ENCODE measurements at regions not wholly inside any gene's neighbourhood (a gene's known extent, or its start where the extent isn't known, plus 50 kb on each side); places are given as distances from the start of the nearest gene placed in this dataset.
"Not testable (repeated sequence)": the region's sequence is repeated elsewhere in the genome, so short reads cannot be mapped to it uniquely, and the experiment has no call there.

DNA sequence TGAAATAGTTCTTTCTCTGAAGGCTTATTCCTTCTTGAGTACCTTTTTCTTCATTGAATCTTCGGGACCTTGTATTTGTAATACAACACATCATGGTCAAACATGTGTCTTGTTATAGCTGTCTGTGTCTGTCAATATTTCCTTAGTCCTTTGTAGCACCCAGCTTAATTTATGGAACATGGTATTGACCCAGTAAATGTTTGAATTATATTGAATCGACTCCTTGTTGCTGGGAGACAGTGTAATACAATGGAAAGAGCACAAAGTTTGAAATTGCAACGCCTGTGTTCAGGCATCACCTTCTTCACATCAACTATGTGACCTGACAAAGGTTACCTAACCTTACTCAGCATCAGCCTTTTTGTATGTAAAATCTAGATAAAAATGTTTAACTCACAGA is 267.2 kb upstream of the CYRIA start:
- Histone ChIP-seq H3K4me1 (ENCODE audit: control insufficient read depth, insufficient read depth, low read length) (no peaks in the 10 kb centered on the region), H3K27ac (ENCODE audit: low read length) (no peak overlapping the region), H3K4me3 (ENCODE audit: low read length) (no peak overlapping the region), H3K27me3 (ENCODE audit: control insufficient read depth, insufficient read depth, low read length) (no peaks in the 10 kb centered on the region), H3K36me3 (ENCODE audit: control insufficient read depth, insufficient read depth, low read length) (no peaks in the 10 kb centered on the region), H3K9me3 (ENCODE audit: control insufficient read depth, insufficient read depth, low read length) (no peaks in the 10 kb centered on the region)
- H3K4me3 Mint-ChIP-seq: no peak overlapping the region
- H3K27ac Mint-ChIP-seq: no peak overlapping the region
- DNase-seq (no peak), ATAC-seq (no peak)
- H3K36me3 Mint-ChIP-seq: no peaks in the 10 kb centered on the region
- H3K4me1 Mint-ChIP-seq: no peaks in the 10 kb centered on the region
- intact Hi-C loops (cut with micrococcal nuclease): no loop called here
- peaks cover 5 to 9% of the 10 kb centered on the region in 2 donors for H3K9me3 Mint-ChIP-seq
- TF ChIP-seq, protein P1, sequence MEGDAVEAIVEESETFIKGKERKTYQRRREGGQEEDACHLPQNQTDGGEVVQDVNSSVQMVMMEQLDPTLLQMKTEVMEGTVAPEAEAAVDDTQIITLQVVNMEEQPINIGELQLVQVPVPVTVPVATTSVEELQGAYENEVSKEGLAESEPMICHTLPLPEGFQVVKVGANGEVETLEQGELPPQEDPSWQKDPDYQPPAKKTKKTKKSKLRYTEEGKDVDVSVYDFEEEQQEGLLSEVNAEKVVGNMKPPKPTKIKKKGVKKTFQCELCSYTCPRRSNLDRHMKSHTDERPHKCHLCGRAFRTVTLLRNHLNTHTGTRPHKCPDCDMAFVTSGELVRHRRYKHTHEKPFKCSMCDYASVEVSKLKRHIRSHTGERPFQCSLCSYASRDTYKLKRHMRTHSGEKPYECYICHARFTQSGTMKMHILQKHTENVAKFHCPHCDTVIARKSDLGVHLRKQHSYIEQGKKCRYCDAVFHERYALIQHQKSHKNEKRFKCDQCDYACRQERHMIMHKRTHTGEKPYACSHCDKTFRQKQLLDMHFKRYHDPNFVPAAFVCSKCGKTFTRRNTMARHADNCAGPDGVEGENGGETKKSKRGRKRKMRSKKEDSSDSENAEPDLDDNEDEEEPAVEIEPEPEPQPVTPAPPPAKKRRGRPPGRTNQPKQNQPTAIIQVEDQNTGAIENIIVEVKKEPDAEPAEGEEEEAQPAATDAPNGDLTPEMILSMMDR (IDR thresholded peaks at IDR 0.05): no peak
- 83% methylated on average over 2 of the region's 3 CpGs for WGBS (ENCODE audit: insufficient coverage)
- no peaks in the 10 kb centered on the region for H3K27me3 Mint-ChIP-seq (ENCODE audit: low read depth in 2 of 2)

DNA sequence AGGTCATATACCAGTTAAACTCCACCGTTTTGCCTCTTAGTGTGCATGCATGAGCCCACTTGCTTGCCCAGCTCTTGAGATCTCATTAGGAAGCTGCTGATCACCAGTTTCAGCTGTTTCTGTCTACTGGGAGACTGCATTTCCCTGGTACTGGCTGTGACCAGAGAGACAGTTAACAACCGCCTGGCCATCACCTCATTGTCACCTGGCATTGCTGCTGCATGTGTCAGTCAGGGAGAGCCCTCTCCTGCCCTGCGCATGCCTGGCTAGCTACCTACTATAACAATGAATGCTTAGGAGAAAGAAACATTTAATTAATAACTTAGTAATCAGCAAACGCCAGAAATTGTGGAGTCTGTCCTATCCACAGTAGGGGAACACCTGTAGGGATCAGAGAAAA is 265.8 kb upstream of the CYRIA start:
- TF ChIP-seq, protein P1 (IDR thresholded peaks at IDR 0.05): no peak
- Histone ChIP-seq H3K27ac (ENCODE audit: low read length) (no peak overlapping the region), H3K27me3 (ENCODE audit: control insufficient read depth, insufficient read depth, low read length) (no peaks in the 10 kb centered on the region), H3K36me3 (ENCODE audit: control insufficient read depth, insufficient read depth, low read length) (no peaks in the 10 kb centered on the region), H3K4me1 (ENCODE audit: control insufficient read depth, insufficient read depth, low read length) (no peaks in the 10 kb centered on the region), H3K4me3 (ENCODE audit: low read length) (no peak overlapping the region), H3K9me3 (ENCODE audit: control insufficient read depth, insufficient read depth, low read length) (no peaks in the 10 kb centered on the region)
- DNase-seq (no peak), ATAC-seq (no peak)
- Mint-ChIP-seq H3K4me3 (no peak overlapping the region), H3K4me1 (no peaks in the 10 kb centered on the region), H3K27ac (no peak overlapping the region), H3K9me3 (peaks cover 4 to 6% of the 10 kb centered on the region in 2 donors), H3K27me3 (ENCODE audit: low read depth in 2 of 2) (no peaks in the 10 kb centered on the region), H3K36me3 (no peaks in the 10 kb centered on the region)
- intact Hi-C loops (cut with micrococcal nuclease): no loop called here
- WGBS (ENCODE audit: insufficient coverage): 84% methylated on average over 4 of the region's 4 CpGs

DNA sequence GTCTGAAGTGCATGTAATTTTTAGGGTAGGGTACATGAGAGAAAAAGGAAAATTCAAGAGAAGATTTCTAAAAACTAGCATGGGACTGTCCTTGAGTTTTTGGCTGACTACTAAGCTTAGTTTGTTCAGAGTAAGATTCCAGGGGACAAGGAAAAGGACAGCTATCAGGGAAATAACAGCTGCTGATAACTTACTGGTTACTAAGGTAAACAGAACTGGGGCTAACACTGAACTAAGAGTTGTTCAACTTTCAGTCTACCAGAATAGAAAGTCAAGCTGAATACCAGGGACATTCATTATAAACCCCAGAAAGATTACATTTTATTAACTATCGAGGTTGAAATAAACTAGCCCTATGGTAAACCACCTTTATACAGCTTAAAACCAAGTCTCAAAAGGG is 261.8 kb upstream of the CYRIA start:
- Mint-ChIP-seq H3K36me3 (no peaks in the 10 kb centered on the region), H3K27me3 (ENCODE audit: low read depth in 2 of 2) (no peaks in the 10 kb centered on the region), H3K4me3 (no peak overlapping the region), H3K4me1 (no peaks in the 10 kb centered on the region), H3K9me3 (peaks cover 7 to 12% of the 10 kb centered on the region in 2 donors), H3K27ac (no peak overlapping the region)
- no peak overlapping the region for H3K4me3 ChIP-seq (ENCODE audit: low read length)
- ATAC-seq (no peak), DNase-seq (no peak)
- H3K4me1 ChIP-seq (ENCODE audit: control insufficient read depth, insufficient read depth, low read length): no peaks in the 10 kb centered on the region
- WGBS (ENCODE audit: insufficient coverage): 95% methylated on average over 1 of the region's 1 CpG
- H3K27ac ChIP-seq (ENCODE audit: low read length): no peak overlapping the region
- H3K27me3 ChIP-seq (ENCODE audit: control insufficient read depth, insufficient read depth, low read length): no peaks in the 10 kb centered on the region
- H3K9me3 ChIP-seq (ENCODE audit: control insufficient read depth, insufficient read depth, low read length): no peaks in the 10 kb centered on the region
- TF ChIP-seq, protein P1 (IDR thresholded peaks at IDR 0.05): no peak
- intact Hi-C loops (cut with micrococcal nuclease): no loop called here
- no peaks in the 10 kb centered on the region for H3K36me3 ChIP-seq (ENCODE audit: control insufficient read depth, insufficient read depth, low read length)

DNA sequence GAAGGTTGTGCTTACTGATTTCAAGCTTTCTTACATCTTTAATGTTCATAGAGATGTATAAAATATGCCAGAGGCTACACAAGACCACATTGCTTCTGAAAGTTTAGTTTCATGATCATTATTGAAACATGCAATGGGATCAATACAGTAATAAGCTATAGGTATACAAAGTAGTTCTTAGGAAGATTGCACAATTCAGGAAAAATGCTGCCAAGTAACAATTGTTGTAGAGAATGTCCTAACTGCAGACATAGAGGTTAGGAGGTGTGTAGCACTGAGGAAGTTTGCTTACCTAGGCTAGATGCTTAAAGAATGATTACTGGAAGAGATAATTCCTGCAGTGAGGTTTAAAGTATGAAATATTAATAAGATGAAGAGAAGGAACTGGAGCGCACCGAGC is 259.5 kb upstream of the CYRIA start:
- Mint-ChIP-seq H3K4me1 (no peaks in the 10 kb centered on the region), H3K27me3 (ENCODE audit: low read depth in 2 of 2) (no peaks in the 10 kb centered on the region), H3K9me3 (peaks cover 8 to 12% of the 10 kb centered on the region in 2 donors), H3K27ac (no peak overlapping the region), H3K4me3 (no peak overlapping the region), H3K36me3 (no peaks in the 10 kb centered on the region)
- H3K4me1 ChIP-seq (ENCODE audit: control insufficient read depth, insufficient read depth, low read length): no peaks in the 10 kb centered on the region
- TF ChIP-seq, protein P1 (IDR thresholded peaks at IDR 0.05): no peak
- no peak for ATAC-seq
- H3K36me3 ChIP-seq (ENCODE audit: control insufficient read depth, insufficient read depth, low read length): no peaks in the 10 kb centered on the region
- H3K4me3 ChIP-seq (ENCODE audit: low read length): no peak overlapping the region
- WGBS (ENCODE audit: insufficient coverage): 100% methylated on average over 2 of the region's 2 CpGs
- H3K9me3 ChIP-seq (ENCODE audit: control insufficient read depth, insufficient read depth, low read length): no peaks in the 10 kb centered on the region
- H3K27me3 ChIP-seq (ENCODE audit: control insufficient read depth, insufficient read depth, low read length): no peaks in the 10 kb centered on the region
- H3K27ac ChIP-seq (ENCODE audit: low read length): no peak overlapping the region
- intact Hi-C loops (cut with micrococcal nuclease): no loop called here
- no peak for DNase-seq

DNA sequence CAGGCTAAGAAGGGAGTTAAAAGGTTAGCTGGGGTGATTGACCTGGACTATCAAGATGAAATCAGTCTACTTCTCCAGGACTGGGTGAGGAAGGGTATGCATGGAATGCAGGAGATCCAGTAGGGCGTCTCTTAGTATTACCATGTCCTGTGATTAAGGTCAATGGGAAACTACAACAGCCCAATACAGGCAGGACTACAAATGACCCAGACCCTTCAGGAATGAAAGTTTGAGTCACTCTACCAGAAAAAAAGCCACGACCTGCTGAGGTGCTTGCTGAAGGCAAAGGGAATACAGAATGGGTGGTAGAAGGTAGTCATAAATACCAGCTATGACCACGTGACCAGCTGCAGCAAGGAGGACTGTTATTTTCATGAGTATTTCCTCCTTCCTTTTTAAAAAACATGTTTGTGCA is 249.7 kb upstream of the CYRIA start:
- ATAC-seq; H3K9me3 ChIP-seq (ENCODE audit: control insufficient read depth, insufficient read depth, low read length); H3K27me3 Mint-ChIP-seq (ENCODE audit: low read depth in 2 of 2); H3K27me3 ChIP-seq (ENCODE audit: control insufficient read depth, insufficient read depth, low read length); DNase-seq; H3K4me1 ChIP-seq (ENCODE audit: control insufficient read depth, insufficient read depth, low read length); H3K9me3 Mint-ChIP-seq; H3K27ac Mint-ChIP-seq; H3K4me1 Mint-ChIP-seq; H3K36me3 Mint-ChIP-seq; H3K4me3 Mint-ChIP-seq; H3K4me3 ChIP-seq (ENCODE audit: low read length); intact Hi-C loops (cut with micrococcal nuclease); H3K36me3 ChIP-seq (ENCODE audit: control insufficient read depth, insufficient read depth, low read length); H3K27ac ChIP-seq (ENCODE audit: low read length): not testable (repeated sequence)
- WGBS (ENCODE audit: insufficient coverage): 77% methylated on average over 3 of the region's 3 CpGs
